Stimulated activated CD8-positive, alpha-beta memory T cell treated with anti-CD3 and anti-CD28 coated beads, Interleukin-15, amount 100 ng/mL, for 24 hours (primary cell): ENCODE measurements at regions not wholly inside any gene's neighbourhood (a gene's known extent, or its start where the extent isn't known, plus 50 kb on each side); places are given as distances from the start of the nearest gene placed in this dataset.
A peak's percentile ranks its signal among the peaks of the same experiment; 100 is the strongest.

Source experiments
- DNase-seq: peaks from one replicate; pipeline ENCODE4 v3.0.0-alpha.2; 2020; ENCODE audit warnings: low read depth

- DNase-seq, result no peak
These were observed 62.6 kb upstream of the IER5L start for GRCh38 chr9:129240581-129241211.

GRCh38 chr9:129239946-129240490, 62.0 kb upstream of the IER5L start:
- no peak for DNase-seq

- no peak for DNase-seq
These were observed 59.7 kb upstream of the IER5L start for GRCh38 chr9:129237803-129238202.

- DNase-seq, result peak; percentile 21
These were observed 59.1 kb upstream of the IER5L start for GRCh38 chr9:129237164-129237611.

GRCh38 chr9:129236441-129237145, 58.5 kb upstream of the IER5L start:
- no peak for DNase-seq

- DNase-seq, result no peak
These were observed 57.9 kb upstream of the IER5L start for GRCh38 chr9:129235931-129236331.

GRCh38 chr9:129235041-129235930, 57.2 kb upstream of the IER5L start:
- DNase-seq, result no peak

- no peak for DNase-seq
These were observed 56.4 kb upstream of the IER5L start for GRCh38 chr9:129234491-129234890.

GRCh38 chr9:129232839-129233591, 55.0 kb upstream of the IER5L start:
- DNase-seq, result no peak

GRCh38 chr9:129231759-129232158, 53.7 kb upstream of the IER5L start:
- no peak for DNase-seq

GRCh38 chr9:129231022-129231739, 53.1 kb upstream of the IER5L start:
- no peak for DNase-seq

- no peak for DNase-seq
These were observed 52.2 kb upstream of the IER5L start for GRCh38 chr9:129230302-129230701.
